ENCODE measurements at regions not wholly inside any gene's neighbourhood (a gene's known extent, or its start where the extent isn't known, plus 50 kb on each side); places are given as distances from the start of the nearest gene placed in this dataset.

DNA sequence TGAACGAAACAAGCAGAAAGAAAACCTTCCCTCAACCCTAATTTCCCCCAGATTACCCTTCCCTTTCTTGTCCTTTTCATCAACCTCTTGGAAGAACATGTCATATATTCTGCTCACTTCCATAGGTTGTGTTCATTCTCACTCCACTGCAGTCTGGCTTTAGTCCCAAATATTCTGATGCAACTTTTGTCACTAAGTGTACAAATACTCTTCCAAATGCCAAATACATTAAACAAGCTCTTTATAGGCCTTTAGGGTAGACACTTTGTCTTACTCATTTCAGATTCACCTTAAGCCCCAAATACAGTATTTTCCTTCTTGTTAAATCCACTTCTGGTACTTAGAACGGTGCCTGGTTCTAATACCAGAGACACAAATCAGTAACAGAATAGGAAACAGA, 406.5 kb upstream of the CDIN1 start:
- TF ChIP-seq, protein P1, sequence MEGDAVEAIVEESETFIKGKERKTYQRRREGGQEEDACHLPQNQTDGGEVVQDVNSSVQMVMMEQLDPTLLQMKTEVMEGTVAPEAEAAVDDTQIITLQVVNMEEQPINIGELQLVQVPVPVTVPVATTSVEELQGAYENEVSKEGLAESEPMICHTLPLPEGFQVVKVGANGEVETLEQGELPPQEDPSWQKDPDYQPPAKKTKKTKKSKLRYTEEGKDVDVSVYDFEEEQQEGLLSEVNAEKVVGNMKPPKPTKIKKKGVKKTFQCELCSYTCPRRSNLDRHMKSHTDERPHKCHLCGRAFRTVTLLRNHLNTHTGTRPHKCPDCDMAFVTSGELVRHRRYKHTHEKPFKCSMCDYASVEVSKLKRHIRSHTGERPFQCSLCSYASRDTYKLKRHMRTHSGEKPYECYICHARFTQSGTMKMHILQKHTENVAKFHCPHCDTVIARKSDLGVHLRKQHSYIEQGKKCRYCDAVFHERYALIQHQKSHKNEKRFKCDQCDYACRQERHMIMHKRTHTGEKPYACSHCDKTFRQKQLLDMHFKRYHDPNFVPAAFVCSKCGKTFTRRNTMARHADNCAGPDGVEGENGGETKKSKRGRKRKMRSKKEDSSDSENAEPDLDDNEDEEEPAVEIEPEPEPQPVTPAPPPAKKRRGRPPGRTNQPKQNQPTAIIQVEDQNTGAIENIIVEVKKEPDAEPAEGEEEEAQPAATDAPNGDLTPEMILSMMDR (tag by site-specific recombination; IDR thresholded peaks at IDR 0.05): no peak
- TF ChIP-seq ZNF292 (tag by site-specific recombination; IDR thresholded peaks at IDR 0.05; ENCODE audit: borderline replicate concordance, low read depth) (no peak), ZNF621 (tag by site-specific recombination; IDR thresholded peaks at IDR 0.05) (no peak), ZNF561 (tag by site-specific recombination; IDR thresholded peaks at IDR 0.05; ENCODE audit: borderline replicate concordance) (no peak), ZNF48 (tag by site-specific recombination; IDR thresholded peaks at IDR 0.05) (no peak), ZNF10 (tag by site-specific recombination; IDR thresholded peaks at IDR 0.05) (no peak), ZNF140 (tag by site-specific recombination; IDR thresholded peaks at IDR 0.05) (no peak), ZNF558 (tag by site-specific recombination; IDR thresholded peaks at IDR 0.05) (no peak), ZNF274 (IDR thresholded peaks at IDR 0.05; ENCODE audit: low read length) (no peak), ZNF274 (tag by site-specific recombination; IDR thresholded peaks at IDR 0.05; ENCODE audit: borderline replicate concordance) (no peak), WT1 (tag by site-specific recombination; IDR thresholded peaks at IDR 0.05) (no peak), ZSCAN30 (tag by site-specific recombination; IDR thresholded peaks at IDR 0.05) (no peak)
- TF ChIP-seq, protein P2, sequence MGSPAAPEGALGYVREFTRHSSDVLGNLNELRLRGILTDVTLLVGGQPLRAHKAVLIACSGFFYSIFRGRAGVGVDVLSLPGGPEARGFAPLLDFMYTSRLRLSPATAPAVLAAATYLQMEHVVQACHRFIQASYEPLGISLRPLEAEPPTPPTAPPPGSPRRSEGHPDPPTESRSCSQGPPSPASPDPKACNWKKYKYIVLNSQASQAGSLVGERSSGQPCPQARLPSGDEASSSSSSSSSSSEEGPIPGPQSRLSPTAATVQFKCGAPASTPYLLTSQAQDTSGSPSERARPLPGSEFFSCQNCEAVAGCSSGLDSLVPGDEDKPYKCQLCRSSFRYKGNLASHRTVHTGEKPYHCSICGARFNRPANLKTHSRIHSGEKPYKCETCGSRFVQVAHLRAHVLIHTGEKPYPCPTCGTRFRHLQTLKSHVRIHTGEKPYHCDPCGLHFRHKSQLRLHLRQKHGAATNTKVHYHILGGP (tag by site-specific recombination; IDR thresholded peaks at IDR 0.05): no peak
- TF ChIP-seq, protein P3, sequence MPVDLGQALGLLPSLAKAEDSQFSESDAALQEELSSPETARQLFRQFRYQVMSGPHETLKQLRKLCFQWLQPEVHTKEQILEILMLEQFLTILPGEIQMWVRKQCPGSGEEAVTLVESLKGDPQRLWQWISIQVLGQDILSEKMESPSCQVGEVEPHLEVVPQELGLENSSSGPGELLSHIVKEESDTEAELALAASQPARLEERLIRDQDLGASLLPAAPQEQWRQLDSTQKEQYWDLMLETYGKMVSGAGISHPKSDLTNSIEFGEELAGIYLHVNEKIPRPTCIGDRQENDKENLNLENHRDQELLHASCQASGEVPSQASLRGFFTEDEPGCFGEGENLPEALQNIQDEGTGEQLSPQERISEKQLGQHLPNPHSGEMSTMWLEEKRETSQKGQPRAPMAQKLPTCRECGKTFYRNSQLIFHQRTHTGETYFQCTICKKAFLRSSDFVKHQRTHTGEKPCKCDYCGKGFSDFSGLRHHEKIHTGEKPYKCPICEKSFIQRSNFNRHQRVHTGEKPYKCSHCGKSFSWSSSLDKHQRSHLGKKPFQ (tag by site-specific recombination; IDR thresholded peaks at IDR 0.05): no peak
- TF ChIP-seq, protein P4, sequence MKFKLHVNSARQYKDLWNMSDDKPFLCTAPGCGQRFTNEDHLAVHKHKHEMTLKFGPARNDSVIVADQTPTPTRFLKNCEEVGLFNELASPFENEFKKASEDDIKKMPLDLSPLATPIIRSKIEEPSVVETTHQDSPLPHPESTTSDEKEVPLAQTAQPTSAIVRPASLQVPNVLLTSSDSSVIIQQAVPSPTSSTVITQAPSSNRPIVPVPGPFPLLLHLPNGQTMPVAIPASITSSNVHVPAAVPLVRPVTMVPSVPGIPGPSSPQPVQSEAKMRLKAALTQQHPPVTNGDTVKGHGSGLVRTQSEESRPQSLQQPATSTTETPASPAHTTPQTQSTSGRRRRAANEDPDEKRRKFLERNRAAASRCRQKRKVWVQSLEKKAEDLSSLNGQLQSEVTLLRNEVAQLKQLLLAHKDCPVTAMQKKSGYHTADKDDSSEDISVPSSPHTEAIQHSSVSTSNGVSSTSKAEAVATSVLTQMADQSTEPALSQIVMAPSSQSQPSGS (tag by site-specific recombination; IDR thresholded peaks at IDR 0.05; ENCODE audit: low read depth): no peak

All from HEK293 (cell line).